Ovary (tissue), 3 donors: ENCODE measurements at regions not wholly inside any gene's neighbourhood (a gene's known extent, or its start where the extent isn't known, plus 50 kb on each side); places are given as distances from the start of the nearest gene placed in this dataset.

ENCODE experiments used
- CTCF ChIP-seq, 3 donors: fragments of 450-650 bp in 2 of 3; fragments of 200-600 bp in 1 of 3; IDR thresholded peaks; one replicate each; pipeline versions ENCODE4 v1.5.1 to v1.8.0; 2016 to 2022; ENCODE audit warnings: antibody characterized with exemption in 3 of 3, mild to moderate bottlenecking in 1 of 3
- EP300 ChIP-seq: sonication (generic); formaldehyde crosslinking; IDR thresholded peaks from one replicate; pipeline ENCODE4 v1.6.1; 2017; ENCODE audit warnings: antibody characterized with exemption
- POLR2A ChIP-seq: fragments of 450-650 bp; IDR thresholded peaks from one replicate; pipeline ENCODE4 v1.6.1; 2017; ENCODE audit warnings: antibody characterized with exemption, mild to moderate bottlenecking, moderate library complexity
- donor health status: DM: no; HTN: no; CAD: no.

- no peak for TF ChIP-seq CTCF (IDR thresholded peaks at IDR 0.05)
- no peak for TF ChIP-seq POLR2A
- no peak for TF ChIP-seq EP300
These were observed 239.5 kb downstream of the EFNB2 start for GRCh38 chr13:106295971-106296370.
